LNCaP clone FGC (cell line): ENCODE measurements at regions not wholly inside any gene's neighbourhood (a gene's known extent, or its start where the extent isn't known, plus 50 kb on each side); places are given as distances from the start of the nearest gene placed in this dataset.

Source experiments
- DNase-seq: peaks from one replicate; pipeline ENCODE4 v3.0.0-alpha.2; 2011; ENCODE audit warnings: low read depth
- H3K4me3 ChIP-seq: 2 replicates; pipeline ENCODE4 v1.5.1; 2011; ENCODE audit warnings: mild to moderate bottlenecking, low read depth, low read length, control low read depth
- TF ChIP-seq, protein P1 (sequence below): IDR thresholded peaks from 2 replicates; pipeline ENCODE4 v1.5.1; 2012; ENCODE audit warnings: mild to moderate bottlenecking; ENCODE audit not compliant: control insufficient read depth, insufficient read depth; ENCODE audit errors: extremely low read depth

DNA sequence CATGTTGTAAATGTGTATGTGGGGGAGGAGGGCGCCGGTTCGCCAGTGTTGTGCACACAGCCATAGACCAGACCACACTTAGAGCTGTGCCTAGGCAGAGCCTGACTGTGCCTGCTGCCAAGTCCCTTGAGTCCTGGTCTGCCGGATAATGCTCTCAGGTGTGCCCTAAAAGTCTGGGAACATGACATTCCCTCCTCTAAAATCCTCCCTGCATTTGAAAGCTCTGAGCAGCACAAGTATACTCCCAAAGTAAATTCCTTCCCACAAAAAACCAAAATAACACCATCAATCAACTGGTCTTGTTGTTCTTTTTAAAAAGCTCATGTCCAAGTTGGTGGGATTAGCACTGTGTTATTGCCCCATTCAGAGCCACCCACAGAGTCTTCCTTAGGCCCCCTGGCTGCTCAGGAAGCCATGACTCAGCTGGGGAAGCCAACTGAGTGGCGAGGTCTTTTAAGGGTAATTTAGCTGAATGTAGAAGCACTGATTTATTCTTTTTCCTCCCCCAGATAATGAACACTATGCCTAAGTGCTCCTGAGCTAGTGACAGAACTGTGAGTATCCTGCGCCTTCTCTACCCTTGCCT, 147.8 kb upstream of the MCTP2 start:
- DNase-seq = no peak

DNA sequence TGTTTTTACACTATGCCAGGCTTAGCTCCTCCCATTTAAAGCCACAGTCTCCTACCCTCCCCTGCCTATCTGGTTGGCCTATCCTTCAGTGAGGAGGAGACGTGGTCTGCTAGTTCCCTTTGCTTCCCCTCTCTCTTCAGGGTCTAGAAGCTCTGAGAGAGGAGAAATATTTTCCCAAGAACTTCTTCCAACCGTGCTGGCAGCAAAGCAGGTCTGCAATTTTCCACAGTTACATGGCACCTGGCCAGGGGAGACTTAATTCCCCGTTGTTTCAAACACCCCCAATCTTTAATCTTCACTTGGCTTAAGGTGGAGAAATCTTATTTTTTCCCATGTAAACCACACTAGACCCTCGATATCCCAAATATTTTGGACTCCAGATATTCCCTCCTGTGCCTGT, 149.5 kb upstream of the MCTP2 start:
- DNase-seq = no peak
- no peak overlapping the region for H3K4me3 ChIP-seq
- TF ChIP-seq, protein P1, sequence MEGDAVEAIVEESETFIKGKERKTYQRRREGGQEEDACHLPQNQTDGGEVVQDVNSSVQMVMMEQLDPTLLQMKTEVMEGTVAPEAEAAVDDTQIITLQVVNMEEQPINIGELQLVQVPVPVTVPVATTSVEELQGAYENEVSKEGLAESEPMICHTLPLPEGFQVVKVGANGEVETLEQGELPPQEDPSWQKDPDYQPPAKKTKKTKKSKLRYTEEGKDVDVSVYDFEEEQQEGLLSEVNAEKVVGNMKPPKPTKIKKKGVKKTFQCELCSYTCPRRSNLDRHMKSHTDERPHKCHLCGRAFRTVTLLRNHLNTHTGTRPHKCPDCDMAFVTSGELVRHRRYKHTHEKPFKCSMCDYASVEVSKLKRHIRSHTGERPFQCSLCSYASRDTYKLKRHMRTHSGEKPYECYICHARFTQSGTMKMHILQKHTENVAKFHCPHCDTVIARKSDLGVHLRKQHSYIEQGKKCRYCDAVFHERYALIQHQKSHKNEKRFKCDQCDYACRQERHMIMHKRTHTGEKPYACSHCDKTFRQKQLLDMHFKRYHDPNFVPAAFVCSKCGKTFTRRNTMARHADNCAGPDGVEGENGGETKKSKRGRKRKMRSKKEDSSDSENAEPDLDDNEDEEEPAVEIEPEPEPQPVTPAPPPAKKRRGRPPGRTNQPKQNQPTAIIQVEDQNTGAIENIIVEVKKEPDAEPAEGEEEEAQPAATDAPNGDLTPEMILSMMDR = no peak

More for the DNA sequence above, 147.8 kb upstream of the MCTP2 start:
- TF ChIP-seq, protein P1 = no peak
- H3K4me3 ChIP-seq = no peak overlapping the region

DNA sequence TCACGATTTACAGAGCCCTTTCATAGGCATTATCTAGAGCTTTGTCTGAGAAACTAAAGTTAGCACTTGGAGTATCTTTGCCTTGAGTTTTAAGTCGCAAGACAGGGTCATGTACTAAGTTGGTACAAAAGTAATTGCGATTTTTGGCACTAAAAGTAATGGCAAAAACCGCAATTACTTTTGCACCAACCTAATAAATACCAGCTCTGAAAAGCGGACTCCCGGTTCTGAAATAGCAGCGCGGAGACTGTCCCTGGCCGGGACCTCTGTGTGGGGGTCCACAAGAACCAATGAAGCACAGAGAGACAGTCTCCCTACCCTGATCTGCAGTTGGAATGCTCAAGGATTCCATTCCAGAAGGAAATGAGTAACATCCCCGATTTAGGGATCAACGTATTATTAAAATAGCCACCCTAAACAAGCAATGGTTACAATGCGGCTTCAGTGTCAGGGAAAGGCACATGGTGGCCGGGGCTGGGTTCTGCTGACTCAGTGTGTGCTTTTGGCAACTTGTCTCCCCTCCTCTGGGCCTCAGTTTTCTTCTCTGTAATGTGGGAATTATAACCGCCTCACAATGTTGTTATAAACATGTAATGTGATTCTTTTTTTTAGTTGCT, 150.3 kb upstream of the MCTP2 start:
- no peak for DNase-seq
- TF ChIP-seq, protein P1 = no peak
- H3K4me3 ChIP-seq = no peak overlapping the region

DNA sequence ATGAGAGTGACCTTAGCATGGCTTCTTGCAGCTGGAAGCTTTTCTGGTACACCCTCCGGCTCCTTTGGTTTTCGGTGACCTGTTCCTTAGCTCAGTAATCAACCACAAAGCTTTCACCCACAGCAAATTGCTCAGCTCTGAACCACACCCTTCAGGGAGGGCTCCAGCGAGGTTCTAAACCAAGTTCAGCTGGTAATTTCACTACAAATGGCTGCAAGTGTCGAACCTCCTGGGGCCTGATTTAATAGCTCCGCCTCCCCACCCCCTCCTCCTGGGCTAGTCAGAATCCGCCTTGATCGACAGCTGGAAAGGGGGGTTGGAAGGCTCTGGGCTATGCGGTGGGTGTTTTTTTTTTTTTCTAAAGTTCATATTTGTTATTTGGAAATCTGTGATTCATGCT, 150.9 kb upstream of the MCTP2 start:
- TF ChIP-seq, protein P1 = no peak
- no peak for DNase-seq
- no peak overlapping the region for H3K4me3 ChIP-seq

DNA sequence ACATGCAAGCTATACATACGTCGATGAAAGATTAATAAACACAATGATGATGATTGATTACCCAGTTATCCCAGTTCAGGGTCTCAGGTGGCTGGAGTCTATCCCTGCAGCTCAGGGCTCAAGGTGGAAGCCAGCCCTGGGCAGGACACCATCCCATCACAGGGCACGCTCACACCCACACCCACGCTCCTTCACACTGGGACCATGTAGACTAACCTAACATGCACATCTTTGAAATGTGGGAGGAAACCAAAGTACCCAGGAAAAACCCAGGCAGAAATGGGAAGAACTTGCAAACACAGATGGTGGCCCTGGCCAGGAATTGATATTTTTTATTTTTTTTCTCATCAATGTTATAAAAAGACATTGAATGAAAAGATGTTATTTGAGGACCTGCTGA, 151.4 kb upstream of the MCTP2 start:
- no peak for DNase-seq
- H3K4me3 ChIP-seq = no peak overlapping the region
- TF ChIP-seq, protein P1 = no peak

DNA sequence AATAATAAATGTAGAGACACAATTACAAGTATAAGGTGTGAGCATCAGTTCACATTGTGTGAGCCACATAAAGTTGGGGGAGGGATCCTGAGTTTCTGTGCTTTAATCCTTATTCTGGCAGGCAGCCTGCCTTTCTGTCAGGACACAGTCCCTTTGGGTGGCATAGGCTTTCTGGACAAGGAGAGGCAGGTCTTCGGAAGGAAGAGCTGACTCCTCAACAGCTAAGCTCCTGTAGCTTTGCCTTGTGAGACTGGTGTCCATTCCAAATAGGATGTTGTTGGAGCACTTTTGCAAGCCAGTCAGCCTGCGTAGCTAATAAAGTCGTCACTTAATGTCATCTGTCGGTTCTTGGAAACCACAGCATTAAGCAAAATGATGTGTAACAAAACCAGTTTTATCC, 151.9 kb upstream of the MCTP2 start:
- TF ChIP-seq, protein P1 = no peak
- DNase-seq = no peak
- no peak overlapping the region for H3K4me3 ChIP-seq

DNA sequence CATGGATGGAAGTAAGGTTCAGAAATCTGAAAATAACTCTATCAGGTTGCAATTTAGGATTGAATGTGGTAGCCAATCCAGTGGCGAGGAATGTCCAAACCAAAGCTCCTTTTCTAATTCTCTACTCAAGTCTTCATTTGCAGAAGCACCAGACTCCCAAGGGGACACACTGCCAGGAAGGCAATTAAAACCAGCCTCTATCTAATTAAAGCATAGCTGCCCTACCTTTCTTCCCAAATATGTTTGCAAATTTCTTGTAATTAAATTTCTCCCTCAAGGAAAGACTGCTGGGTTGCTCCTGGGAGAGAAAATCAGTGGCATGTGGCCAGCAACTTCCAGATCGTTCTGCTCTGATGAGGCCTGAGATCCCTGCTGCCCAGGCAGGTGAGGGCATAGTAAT, 153.4 kb upstream of the MCTP2 start:
- TF ChIP-seq, protein P1 = no peak
- DNase-seq = no peak

More for the DNA sequence above, 153.4 kb upstream of the MCTP2 start:
- H3K4me3 ChIP-seq = no peak overlapping the region
